HUDEP-2 (cell line): ENCODE measurements at regions not wholly inside any gene's neighbourhood (a gene's known extent, or its start where the extent isn't known, plus 50 kb on each side); places are given as distances from the start of the nearest gene placed in this dataset.

Experiments used
- DNase-seq, 76 experiments: peaks; one replicate each; lab custom pipeline; 2025; ENCODE audit not compliant: unreplicated experiment in 76 of 76; lab: John Stamatoyannopoulos, UW

- no peak for DNase-seq
Observed at GRCh38 chr1:4265836-4266235, 365.8 kb upstream of the C1orf174 start.

GRCh38 chr1:4267381-4268261 lies 367.5 kb upstream of the C1orf174 start:
- no peak for DNase-seq

- DNase-seq, result no peak
Observed at GRCh38 chr1:4268262-4268888, 368.3 kb upstream of the C1orf174 start.

- no peak for DNase-seq
Observed at GRCh38 chr1:4268889-4269284, 368.8 kb upstream of the C1orf174 start.

GRCh38 chr1:4269330-4269729 lies 369.3 kb upstream of the C1orf174 start:
- no peak for DNase-seq

GRCh38 chr1:4269952-4270570 lies 370.0 kb upstream of the C1orf174 start:
- no peak for DNase-seq

GRCh38 chr1:4270651-4271337 lies 370.7 kb upstream of the C1orf174 start:
- DNase-seq, result no peak

GRCh38 chr1:4271338-4271998 lies 371.4 kb upstream of the C1orf174 start:
- DNase-seq, result no peak

- no peak for DNase-seq
Observed at GRCh38 chr1:4272568-4272967, 372.5 kb upstream of the C1orf174 start.

- DNase-seq, result no peak
Observed at GRCh38 chr1:4273243-4273642, 373.2 kb upstream of the C1orf174 start.

- DNase-seq, result no peak
Observed at GRCh38 chr1:4273747-4274146, 373.7 kb upstream of the C1orf174 start.

- no peak for DNase-seq
Observed at GRCh38 chr1:4275083-4275482, 375.0 kb upstream of the C1orf174 start.

- no peak for DNase-seq
Observed at GRCh38 chr1:4276238-4276637, 376.2 kb upstream of the C1orf174 start.

GRCh38 chr1:4277598-4277997 lies 376.8 kb upstream of the AJAP1 start:
- DNase-seq, result no peak

GRCh38 chr1:4284976-4285375 lies 369.4 kb upstream of the AJAP1 start:
- no peak for DNase-seq

- DNase-seq, result no peak
Observed at GRCh38 chr1:4292861-4293260, 361.5 kb upstream of the AJAP1 start.

GRCh38 chr1:4298361-4299083 lies 355.9 kb upstream of the AJAP1 start:
- no peak for DNase-seq

GRCh38 chr1:4301007-4301406 lies 353.4 kb upstream of the AJAP1 start:
- no peak for DNase-seq

GRCh38 chr1:4303303-4303702 lies 351.1 kb upstream of the AJAP1 start:
- no peak for DNase-seq
